ENCODE measurements at regions not wholly inside any gene's neighbourhood (a gene's known extent, or its start where the extent isn't known, plus 50 kb on each side); places are given as distances from the start of the nearest gene placed in this dataset.

DNA sequence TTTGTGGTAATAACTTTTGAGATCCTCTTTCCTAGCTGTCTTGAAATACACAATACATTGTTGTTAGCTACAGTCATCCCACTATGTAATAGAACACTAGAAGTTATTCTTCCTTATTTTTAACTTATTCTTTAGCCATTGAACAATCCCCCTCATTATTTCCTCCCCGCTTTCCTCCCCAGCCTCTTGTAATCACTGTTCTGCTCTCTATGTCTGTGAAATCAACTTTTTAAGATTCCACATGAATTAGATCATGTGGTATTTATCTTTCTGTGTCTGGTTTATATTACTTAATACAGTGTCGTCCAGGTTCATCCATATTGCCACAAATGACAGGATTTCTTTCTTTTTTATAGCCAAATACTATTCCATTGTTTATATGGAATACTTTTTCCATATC is 72.9 kb downstream of the SLC10A2 start:
- no peak overlapping the region for H2AFZ ChIP-seq (ENCODE audit: low read length)
- no peak overlapping the region for H3K4me3 ChIP-seq (ENCODE audit: insufficient read depth, low read length)
- H3K9me3 ChIP-seq (ENCODE audit: low read depth, low read length): peaks cover 2% of the 10 kb centered on the region
- no peak overlapping the region for H3K4me2 ChIP-seq (ENCODE audit: insufficient read depth, low read length)
- H3K27ac ChIP-seq (ENCODE audit: low read depth, low read length): no peak overlapping the region
- DNase-seq (ENCODE audit: insufficient read length, low spot score, missing footprints): no peak
- no peaks in the 10 kb centered on the region for H3K79me2 ChIP-seq (ENCODE audit: insufficient read depth, low read length)
- H3K27me3 ChIP-seq (ENCODE audit: insufficient read depth, low read length): no peaks in the 10 kb centered on the region
- H3K36me3 ChIP-seq (ENCODE audit: insufficient read depth, low read length): no peaks in the 10 kb centered on the region
- no peaks in the 10 kb centered on the region for H3K4me1 ChIP-seq (ENCODE audit: insufficient read depth, low read length)
- TF ChIP-seq, protein P1, sequence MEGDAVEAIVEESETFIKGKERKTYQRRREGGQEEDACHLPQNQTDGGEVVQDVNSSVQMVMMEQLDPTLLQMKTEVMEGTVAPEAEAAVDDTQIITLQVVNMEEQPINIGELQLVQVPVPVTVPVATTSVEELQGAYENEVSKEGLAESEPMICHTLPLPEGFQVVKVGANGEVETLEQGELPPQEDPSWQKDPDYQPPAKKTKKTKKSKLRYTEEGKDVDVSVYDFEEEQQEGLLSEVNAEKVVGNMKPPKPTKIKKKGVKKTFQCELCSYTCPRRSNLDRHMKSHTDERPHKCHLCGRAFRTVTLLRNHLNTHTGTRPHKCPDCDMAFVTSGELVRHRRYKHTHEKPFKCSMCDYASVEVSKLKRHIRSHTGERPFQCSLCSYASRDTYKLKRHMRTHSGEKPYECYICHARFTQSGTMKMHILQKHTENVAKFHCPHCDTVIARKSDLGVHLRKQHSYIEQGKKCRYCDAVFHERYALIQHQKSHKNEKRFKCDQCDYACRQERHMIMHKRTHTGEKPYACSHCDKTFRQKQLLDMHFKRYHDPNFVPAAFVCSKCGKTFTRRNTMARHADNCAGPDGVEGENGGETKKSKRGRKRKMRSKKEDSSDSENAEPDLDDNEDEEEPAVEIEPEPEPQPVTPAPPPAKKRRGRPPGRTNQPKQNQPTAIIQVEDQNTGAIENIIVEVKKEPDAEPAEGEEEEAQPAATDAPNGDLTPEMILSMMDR (IDR thresholded peaks at IDR 0.05; ENCODE audit: extremely low read depth, low read depth, low read length): no peak
- no peaks in the 10 kb centered on the region for H4K20me1 ChIP-seq (ENCODE audit: insufficient read depth, low read length)

DNA sequence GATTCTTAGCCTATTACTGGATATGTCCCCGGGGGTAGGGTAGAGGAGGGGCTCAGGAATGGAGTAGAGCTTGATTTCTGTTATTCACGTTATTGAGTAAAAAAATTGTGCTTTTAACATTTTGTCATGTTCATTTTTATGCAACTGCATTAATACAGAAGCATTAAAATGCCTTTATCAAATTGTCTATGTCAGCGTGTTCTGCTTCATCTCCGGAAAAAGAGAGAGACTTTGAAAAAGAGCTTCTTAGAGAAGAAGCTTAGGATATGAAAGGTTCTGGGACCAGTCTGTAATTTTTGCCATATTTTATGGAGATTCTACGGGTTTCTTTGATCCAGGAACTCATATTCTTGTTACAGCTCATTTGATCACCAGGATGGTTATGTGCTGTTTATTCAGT is 82.0 kb downstream of the SLC10A2 start:
- no peaks in the 10 kb centered on the region for H3K36me3 ChIP-seq (ENCODE audit: insufficient read depth, low read length)
- H3K4me2 ChIP-seq (ENCODE audit: insufficient read depth, low read length): no peak overlapping the region
- TF ChIP-seq, protein P1 (IDR thresholded peaks at IDR 0.05; ENCODE audit: extremely low read depth, low read depth, low read length): no peak
- peaks cover 2% of the 10 kb centered on the region for H3K9me3 ChIP-seq (ENCODE audit: low read depth, low read length)
- DNase-seq (ENCODE audit: insufficient read length, low spot score, missing footprints): no peak
- no peaks in the 10 kb centered on the region for H3K27me3 ChIP-seq (ENCODE audit: insufficient read depth, low read length)
- H3K79me2 ChIP-seq (ENCODE audit: insufficient read depth, low read length): no peaks in the 10 kb centered on the region
- H2AFZ ChIP-seq (ENCODE audit: low read length): no peak overlapping the region
- no peak overlapping the region for H3K4me3 ChIP-seq (ENCODE audit: insufficient read depth, low read length)
- H4K20me1 ChIP-seq (ENCODE audit: insufficient read depth, low read length): no peaks in the 10 kb centered on the region
- no peak overlapping the region for H3K27ac ChIP-seq (ENCODE audit: low read depth, low read length)
- H3K4me1 ChIP-seq (ENCODE audit: insufficient read depth, low read length): no peaks in the 10 kb centered on the region

DNA sequence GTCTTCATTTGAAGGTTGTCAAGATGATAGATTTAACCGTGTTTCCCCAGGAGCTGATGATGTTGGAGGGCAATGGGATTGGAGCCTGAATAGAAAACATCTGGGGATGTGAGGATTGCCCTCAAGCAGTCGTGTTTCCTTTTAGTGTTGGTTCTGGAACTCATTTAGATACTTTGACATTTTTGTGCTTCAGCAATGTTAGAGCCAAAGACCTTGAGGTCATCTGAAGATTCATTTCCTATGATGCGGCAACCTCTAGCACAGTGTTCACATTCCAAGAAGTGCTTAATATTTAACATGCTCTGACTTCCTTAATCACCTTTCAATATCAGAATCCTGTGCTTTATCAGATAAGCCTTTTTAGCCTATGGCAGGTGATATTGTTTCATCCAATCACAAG is 82.7 kb downstream of the SLC10A2 start:
- no peaks in the 10 kb centered on the region for H3K27me3 ChIP-seq (ENCODE audit: insufficient read depth, low read length)
- H3K79me2 ChIP-seq (ENCODE audit: insufficient read depth, low read length): no peaks in the 10 kb centered on the region
- peaks cover 2% of the 10 kb centered on the region for H3K9me3 ChIP-seq (ENCODE audit: low read depth, low read length)
- no peaks in the 10 kb centered on the region for H3K36me3 ChIP-seq (ENCODE audit: insufficient read depth, low read length)
- H2AFZ ChIP-seq (ENCODE audit: low read length): no peak overlapping the region
- no peak overlapping the region for H3K4me3 ChIP-seq (ENCODE audit: insufficient read depth, low read length)
- TF ChIP-seq, protein P1 (IDR thresholded peaks at IDR 0.05; ENCODE audit: extremely low read depth, low read depth, low read length): no peak
- no peak overlapping the region for H3K27ac ChIP-seq (ENCODE audit: low read depth, low read length)
- H3K4me2 ChIP-seq (ENCODE audit: insufficient read depth, low read length): no peak overlapping the region
- H4K20me1 ChIP-seq (ENCODE audit: insufficient read depth, low read length): no peaks in the 10 kb centered on the region
- H3K4me1 ChIP-seq (ENCODE audit: insufficient read depth, low read length): no peaks in the 10 kb centered on the region
- no peak for DNase-seq (ENCODE audit: insufficient read length, low spot score, missing footprints)

DNA sequence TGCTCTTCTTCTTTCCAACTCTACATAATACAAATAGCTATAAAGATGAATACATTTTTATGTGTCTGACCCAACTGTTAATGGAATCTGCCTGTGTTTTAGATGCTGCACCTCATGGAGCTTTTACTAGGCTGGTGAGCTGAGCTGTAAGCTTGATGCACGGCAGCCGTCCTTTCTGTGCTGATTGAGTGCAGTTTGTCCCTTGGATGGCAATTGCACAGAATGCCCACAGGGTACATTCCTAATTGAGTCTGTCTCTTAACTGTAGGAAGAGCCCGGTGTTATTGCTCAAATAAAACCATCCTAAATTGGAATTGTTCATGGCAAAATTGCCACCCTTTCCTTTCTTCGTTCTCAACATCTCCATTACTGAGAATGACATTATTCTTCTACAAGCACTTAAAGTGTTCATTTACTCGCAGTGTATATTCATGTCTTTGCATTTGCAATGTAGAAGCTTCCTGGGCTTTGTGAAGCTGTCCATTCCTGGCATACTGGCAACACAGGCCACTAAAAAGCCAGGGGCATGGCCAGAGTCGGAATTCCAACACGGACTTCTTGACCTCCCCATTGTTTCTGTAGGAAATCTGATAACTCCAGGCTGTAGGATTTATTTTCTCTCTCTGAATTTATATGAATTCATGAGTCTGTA is 85.8 kb downstream of the SLC10A2 start:
- Histone ChIP-seq H4K20me1 (ENCODE audit: insufficient read depth, low read length) (no peaks in the 10 kb centered on the region), H3K4me1 (ENCODE audit: insufficient read depth, low read length) (no peaks in the 10 kb centered on the region), H3K4me2 (ENCODE audit: insufficient read depth, low read length) (no peak overlapping the region), H3K79me2 (ENCODE audit: insufficient read depth, low read length) (no peaks in the 10 kb centered on the region), H2AFZ (ENCODE audit: low read length) (no peak overlapping the region), H3K27ac (ENCODE audit: low read depth, low read length) (no peak overlapping the region), H3K36me3 (ENCODE audit: insufficient read depth, low read length) (no peaks in the 10 kb centered on the region), H3K27me3 (ENCODE audit: insufficient read depth, low read length) (no peaks in the 10 kb centered on the region), H3K4me3 (ENCODE audit: insufficient read depth, low read length) (no peak overlapping the region), H3K9me3 (ENCODE audit: low read depth, low read length) (peaks cover 2% of the 10 kb centered on the region)
- TF ChIP-seq, protein P1 (IDR thresholded peaks at IDR 0.05; ENCODE audit: extremely low read depth, low read depth, low read length): no peak
- DNase-seq (ENCODE audit: insufficient read length, low spot score, missing footprints): no peak

Data from osteoblast (primary cell).